ENCODE measurements at regions not wholly inside any gene's neighbourhood (a gene's known extent, or its start where the extent isn't known, plus 50 kb on each side); places are given as distances from the start of the nearest gene placed in this dataset.

DNA sequence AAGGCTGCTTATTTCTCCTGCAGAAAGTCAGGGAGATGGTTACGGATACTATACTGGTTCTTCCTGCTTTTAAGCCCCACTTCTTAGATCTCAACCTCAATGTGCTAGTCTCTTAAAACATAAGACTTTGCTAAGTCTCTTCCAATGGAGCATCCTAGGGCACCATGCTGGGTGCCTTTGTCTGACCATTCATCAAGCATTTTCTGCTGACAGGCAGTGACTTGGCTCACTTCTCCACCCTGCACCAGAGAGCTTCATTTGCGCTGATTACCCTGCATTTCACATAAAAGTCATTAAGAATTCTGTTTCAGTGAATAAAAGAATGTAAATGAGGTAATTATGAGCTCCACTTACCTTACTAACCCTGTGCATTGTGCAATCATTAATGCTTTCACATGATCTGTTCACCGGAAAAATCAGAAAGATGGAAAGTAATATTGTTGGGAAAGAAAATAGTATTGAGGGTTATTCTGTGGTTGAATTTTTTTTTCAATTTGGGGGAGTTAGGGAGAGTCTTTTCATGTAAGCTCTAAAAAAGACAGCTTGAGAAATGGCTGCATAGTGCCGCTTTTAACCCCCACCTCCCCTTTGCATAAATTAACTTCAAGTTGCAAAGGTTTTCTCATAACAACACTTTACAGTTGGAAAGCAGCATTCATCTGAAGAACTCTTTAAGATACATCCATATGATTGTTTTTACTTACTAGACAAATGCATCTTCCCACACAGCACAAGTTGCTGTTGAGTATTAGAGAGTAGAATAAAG lies 677.3 kb upstream of the KIRREL3 start:
- no peak for DNase-seq

DNA sequence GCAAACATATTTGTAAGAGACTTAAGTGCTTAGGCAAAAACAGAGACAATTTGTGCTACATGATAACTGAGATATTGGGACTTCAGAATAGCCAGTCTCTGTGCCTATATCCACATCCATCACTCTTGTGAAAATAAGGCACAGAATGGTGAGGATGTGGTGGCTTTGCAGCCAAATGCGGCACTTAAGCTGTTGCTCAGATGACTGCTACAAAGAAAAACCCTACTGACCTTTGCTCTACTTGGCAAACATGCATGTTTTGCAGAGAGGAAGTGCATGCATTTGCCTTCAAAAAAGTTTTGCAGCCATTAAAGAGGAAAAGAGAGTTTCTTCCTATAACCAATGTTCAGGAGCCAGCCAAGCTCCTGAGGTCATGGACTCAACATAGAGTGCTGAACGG lies 675.0 kb upstream of the KIRREL3 start:
- DNase-seq = no peak

- no peak for DNase-seq
Observed at GRCh38 chr11:127674754-127675153, 674.2 kb upstream of the KIRREL3 start.

GRCh38 chr11:127670374-127671119 lies 670.0 kb upstream of the KIRREL3 start:
- no peak for DNase-seq

GRCh38 chr11:127656116-127656836 lies 655.7 kb upstream of the KIRREL3 start:
- DNase-seq = no peak

DNA sequence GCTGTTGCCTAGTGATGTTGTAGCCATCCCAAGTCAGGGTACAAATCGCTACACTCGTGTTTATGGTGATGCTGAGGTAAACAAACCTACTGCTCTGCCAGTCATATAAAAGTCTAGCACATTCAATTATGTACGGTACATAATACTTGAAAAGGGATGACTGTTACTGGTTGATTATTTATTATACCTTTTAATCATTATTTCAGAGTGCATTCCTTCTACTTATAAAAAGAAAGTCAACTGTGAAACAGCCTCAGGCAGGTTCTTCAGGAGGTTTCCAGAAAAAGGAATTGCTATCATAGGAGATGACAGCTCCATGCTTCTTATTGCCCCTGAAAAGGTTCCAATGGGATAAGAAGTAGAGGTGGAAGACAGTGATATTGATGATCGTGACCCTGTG lies 652.5 kb upstream of the KIRREL3 start:
- no peak for DNase-seq

DNA sequence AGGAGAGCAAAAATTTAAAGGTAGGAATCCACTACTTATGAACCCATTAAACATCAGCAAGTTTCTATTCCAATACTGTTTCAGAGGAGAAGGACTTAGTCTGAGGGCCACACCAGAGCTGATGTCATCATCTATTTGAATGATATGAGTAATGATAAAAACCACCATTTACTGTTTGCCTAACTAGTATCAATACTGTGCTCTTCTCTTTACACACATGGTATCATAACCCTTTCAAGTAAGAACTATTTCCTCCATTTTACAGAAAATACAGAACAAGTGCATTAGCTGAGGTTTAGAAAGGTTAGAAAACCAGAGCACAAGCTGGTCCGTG lies 651.3 kb upstream of the KIRREL3 start:
- DNase-seq = no peak

GRCh38 chr11:127651175-127651887 lies 650.8 kb upstream of the KIRREL3 start:
- no peak for DNase-seq

DNA sequence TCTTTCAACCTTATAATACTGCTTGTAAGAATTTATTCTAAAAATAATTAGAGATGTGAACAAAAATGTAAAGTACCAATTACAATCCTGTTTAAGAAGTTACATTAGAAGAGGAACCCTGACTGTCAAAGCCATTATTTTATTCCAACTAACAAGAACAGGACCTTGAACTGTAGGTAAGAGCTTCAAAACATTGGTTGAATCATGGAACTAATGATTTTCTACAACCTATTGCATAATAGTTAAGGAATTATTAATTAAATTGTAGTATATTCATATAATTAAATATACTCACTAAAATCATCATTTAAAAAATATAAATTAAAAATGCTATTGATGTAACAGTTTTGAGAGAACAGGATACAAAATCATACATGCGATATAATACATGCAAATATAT lies 649.4 kb upstream of the KIRREL3 start:
- no peak for DNase-seq

GRCh38 chr11:127649071-127649470 lies 648.5 kb upstream of the KIRREL3 start:
- no peak for DNase-seq

DNA sequence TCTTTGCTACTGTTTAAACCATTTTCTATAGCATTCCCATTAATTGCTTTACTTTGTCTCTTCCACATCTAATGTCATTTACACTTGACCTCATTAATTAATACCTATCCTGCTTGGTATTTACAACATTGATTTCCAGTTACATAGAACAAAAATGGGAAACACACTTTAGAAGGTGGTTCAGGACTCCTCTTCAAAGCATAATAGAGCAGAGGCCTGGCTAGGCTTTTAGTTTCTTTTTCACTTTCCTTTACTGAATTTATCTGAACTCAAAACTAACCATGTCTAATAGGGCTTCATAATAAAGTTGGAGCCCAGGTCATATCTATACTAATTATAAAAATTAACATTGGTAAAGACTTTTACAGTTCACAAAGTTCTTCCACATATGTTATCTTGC lies 648.0 kb upstream of the KIRREL3 start:
- DNase-seq = no peak

DNA sequence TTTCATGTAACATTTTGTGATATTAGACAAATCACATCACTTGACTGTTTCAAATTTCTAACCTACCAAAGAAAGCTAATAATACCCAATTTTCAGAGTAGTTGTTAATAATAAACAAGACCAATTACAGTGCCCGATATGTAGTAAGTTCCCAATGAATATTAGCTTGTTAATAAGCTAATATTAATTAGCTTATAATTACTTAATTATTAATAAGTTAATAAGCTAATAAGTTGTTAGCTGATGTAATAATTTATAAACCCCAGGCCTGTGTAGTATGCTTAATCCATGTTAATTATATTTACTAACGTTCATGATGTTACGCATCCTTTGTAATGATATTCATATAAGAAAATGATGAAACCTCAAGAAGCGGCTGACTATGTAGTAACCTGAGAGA lies 643.8 kb upstream of the KIRREL3 start:
- no peak for DNase-seq

- DNase-seq = no peak
Observed at GRCh38 chr11:127643268-127644058, 642.9 kb upstream of the KIRREL3 start.

DNA sequence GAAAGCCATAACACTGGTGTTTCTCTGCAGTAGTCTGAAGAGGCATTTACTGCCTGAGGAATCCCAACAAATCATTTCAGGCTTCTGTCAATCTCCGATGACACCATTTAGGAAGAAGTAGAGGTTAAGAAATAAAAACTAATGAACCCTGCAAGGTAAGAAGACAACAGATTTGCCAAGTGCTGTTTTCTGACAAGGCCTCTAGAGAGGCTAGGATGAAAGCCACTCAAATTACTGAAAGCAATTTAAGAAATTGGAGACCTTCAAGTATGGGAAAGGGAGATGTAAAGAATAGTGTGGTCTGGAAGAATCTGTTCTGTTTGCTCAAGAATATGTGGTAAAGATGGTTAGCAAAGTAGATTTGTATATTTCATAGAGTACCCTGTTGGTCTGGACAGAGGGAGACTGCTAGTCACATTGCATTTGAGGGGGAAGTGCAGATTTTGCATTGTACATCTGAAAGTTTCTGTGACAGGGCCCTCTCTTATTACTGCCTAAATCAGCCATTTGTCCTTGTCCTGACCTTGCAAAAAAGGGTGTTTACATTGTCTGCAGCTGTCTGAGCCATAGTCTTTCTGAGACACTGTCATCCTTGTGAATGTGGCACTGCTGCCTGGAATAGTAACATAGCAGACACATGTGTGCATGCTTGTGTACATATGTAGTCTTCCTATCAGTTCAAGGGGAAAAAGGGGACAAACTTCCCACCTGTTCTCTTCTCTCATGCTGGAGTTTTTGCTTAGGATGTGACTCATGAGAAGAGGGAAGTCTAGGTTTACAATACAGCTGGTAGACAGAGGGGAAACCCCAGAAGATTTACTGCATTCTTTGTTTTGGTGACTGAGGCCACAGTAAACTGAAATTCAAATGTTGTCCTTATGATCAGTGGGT lies 640.2 kb upstream of the KIRREL3 start:
- no peak for DNase-seq

GRCh38 chr11:127639916-127640315 lies 639.3 kb upstream of the KIRREL3 start:
- no peak for DNase-seq

DNA sequence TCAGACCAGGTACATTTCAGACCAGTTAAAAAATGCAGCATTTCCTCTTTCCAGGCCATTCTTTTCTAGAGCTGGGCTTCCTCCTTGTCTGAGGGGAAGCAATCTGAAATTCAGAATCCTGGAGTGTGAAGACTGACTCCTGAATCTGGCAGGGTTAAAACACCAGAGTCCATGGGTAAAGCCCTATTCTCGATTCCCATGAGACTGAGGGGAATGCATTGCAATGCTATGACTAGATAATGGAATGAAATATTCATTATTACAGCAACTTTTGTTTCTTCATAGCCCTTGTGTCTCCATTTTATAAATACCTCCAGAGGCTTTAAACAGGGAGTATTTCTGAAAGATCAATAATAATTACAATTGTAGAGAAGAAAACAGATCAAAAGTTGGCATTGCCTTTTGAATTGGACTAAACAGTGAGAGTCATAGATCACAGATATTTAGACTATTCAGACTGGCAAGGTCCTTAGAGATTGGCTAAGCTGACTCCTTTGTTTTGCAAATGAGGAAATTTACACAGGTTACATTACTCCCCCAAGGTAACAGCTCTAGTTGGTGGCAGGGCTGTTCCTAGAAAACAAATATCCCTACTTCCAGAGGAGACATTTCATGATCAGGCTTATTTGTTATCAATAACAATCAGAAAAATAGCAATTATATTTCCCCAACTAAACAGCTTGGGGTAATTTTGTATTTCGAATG lies 632.6 kb upstream of the KIRREL3 start:
- no peak for DNase-seq

DNA sequence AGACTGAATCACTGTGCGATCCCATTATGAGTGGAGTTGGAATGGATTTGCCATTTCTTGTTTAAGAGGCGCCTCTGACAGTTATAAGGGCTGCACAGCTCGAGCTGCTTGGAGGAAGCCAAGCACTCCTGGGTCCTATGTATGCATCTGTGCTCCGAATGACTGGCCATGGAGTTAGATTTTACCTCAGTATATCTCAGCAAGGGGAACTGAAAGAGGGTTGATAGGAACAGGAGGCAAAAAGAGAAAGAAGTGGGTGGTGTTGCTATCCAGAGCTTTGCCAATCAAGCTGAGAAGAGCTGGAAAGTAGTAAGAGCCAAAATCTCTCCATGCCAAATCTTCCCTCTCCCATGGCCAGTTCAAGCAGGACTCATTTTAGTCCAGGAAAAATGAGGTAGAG lies 632.0 kb upstream of the KIRREL3 start:
- no peak for DNase-seq

- no peak for DNase-seq
Observed at GRCh38 chr11:127631974-127632373, 631.4 kb upstream of the KIRREL3 start.

- no peak for DNase-seq
Observed at GRCh38 chr11:127629200-127629599, 628.6 kb upstream of the KIRREL3 start.

GRCh38 chr11:127628458-127628785 lies 627.9 kb upstream of the KIRREL3 start:
- no peak for DNase-seq

Measured in MV-4-11 (cell line).